Psoas muscle (tissue), 7 donors: ENCODE measurements at regions not wholly inside any gene's neighbourhood (a gene's known extent, or its start where the extent isn't known, plus 50 kb on each side); places are given as distances from the start of the nearest gene placed in this dataset.
A peak's percentile ranks its signal among the peaks of the same experiment; 100 is the strongest.

Source experiments
- ATAC-seq, 4 donors: fragments of 200-7000 bp; cut with Tn5 transposase; one replicate each; pipeline ENCODE4 v1.9.1; 2020; ENCODE audit warnings: moderate library complexity in 3 of 4, mild to moderate bottlenecking in 2 of 4
- DNase-seq, 2 donors: peaks; one replicate each; pipeline ENCODE4 v3.0.0-alpha.2; 2020
- H3K27ac ChIP-seq: fragments of 200-600 bp; one replicate; pipeline ENCODE4 v1.8.0; 2022
- H3K27me3 ChIP-seq, 3 donors: fragments of 200-600 bp in 1 of 3; one replicate each; pipeline versions ENCODE4 v1.6.1 to v1.8.0; 2013 to 2022; ENCODE audit warnings: low read length in 2 of 3, mild to moderate bottlenecking in 2 of 3, moderate library complexity in 1 of 3; ENCODE audit not compliant: insufficient read depth in 3 of 3
- H3K36me3 ChIP-seq, 2 donors: fragments of 200-600 bp in 1 of 2; one replicate each; pipeline versions ENCODE4 v1.6.1 to v1.8.0; 2013 to 2022; ENCODE audit warnings: low read depth in 1 of 2, mild to moderate bottlenecking in 1 of 2, moderate library complexity in 1 of 2; ENCODE audit not compliant: insufficient read depth in 1 of 2
- H3K4me1 ChIP-seq: fragments of 200-600 bp; one replicate; pipeline ENCODE4 v1.8.0; 2022
- H3K4me3 ChIP-seq: fragments of 200-600 bp; one replicate; pipeline ENCODE4 v1.8.0; 2022; ENCODE audit warnings: mild to moderate bottlenecking
- H3K9me3 ChIP-seq: fragments of 200-600 bp; one replicate; pipeline ENCODE4 v1.8.0; 2022
- CTCF ChIP-seq: fragments of 200-600 bp; IDR thresholded peaks from one replicate; pipeline ENCODE4 v1.8.0; 2022; ENCODE audit warnings: antibody characterized with exemption
- WGBS, 3 donors: extraction: QIAGEN DNeasy Blood & Tissue Kit; methylation state at CpG; one replicate each; pipeline versions ENCODE4 v1.1.6 to v1.1.7; 2013; 5-methylcytosine and 5-hydroxymethylcytosine counted together
- intact Hi-C, 2 donors: fragments of 100-400 bp; cut with DNase I; formaldehyde crosslinking; loops; one replicate each; pipeline versions ENCODE4 v1.11.0 to v1.14.2; 2022
- donor health status: healthy with polysubstance abuse.
- donor health status: DM: no; HTN: no; CAD: no; lungs with moderate emphysema.
- donor health status: Bipolar disorder and iron deficiency.
- donor health status: healthy.
- donor health status: DM: yes; HTN: yes; CAD: no.
- donor health status: DM: no; HTN: no; CAD: no.
- donor health status: DM: yes; HTN: yes; CAD: no.

- no peak for TF ChIP-seq CTCF
- intact Hi-C loops, result no loop called here
- Histone ChIP-seq H3K27ac (peak overlapping the region; percentile 73), H3K4me3 (no peak overlapping the region), H3K36me3 (no peaks in the 10 kb centered on the region), H3K9me3 (no peaks in the 10 kb centered on the region), H3K27me3 (no peaks in the 10 kb centered on the region), H3K4me1 (peaks cover 44% of the 10 kb centered on the region)
- DNase-seq, result no peak
- ATAC-seq, result peak; percentile 59 to 81 (median 78)
Measured at GRCh38 chr7:80584778-80585177, 53.7 kb upstream of the CD36 start.

- Histone ChIP-seq H3K9me3 (no peaks in the 10 kb centered on the region), H3K4me3 (no peak overlapping the region), H3K27ac (no peak overlapping the region), H3K4me1 (peaks cover 34% of the 10 kb centered on the region), H3K27me3 (no peaks in the 10 kb centered on the region), H3K36me3 (no peaks in the 10 kb centered on the region)
- intact Hi-C loops, result no loop called here
- 62 to 76% (median 65%) methylated on average over 1 of the region's 1 CpG for WGBS, 3 donors
- DNase-seq (no peak), ATAC-seq (no peak)
- TF ChIP-seq CTCF, result no peak
Measured at GRCh38 chr7:80587538-80587937, 50.9 kb upstream of the CD36 start.

DNA sequence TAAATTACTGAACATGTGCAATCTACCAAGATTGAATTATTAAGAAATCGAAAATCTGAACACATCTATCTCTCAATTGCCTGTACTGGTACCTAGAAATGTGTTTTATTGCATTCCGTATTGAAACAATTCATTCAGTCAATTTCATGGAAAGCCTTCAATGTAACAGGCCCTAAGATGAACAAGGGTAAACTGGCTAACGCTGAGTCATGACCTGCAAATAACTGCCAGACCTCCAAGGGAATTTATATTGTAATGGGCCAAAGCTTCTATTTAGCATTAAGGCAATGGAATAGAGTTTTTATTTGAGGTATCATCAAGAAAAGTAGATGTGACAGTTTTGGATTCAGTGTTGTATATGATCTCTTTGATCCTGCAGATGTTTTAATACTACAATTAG, 49.9 kb upstream of the CD36 start:
- WGBS, 3 donors, result 74 to 77% (median 75%) methylated on average over 3 of the region's 3 CpGs
- peak in 1 of 4 donors; percentile 56 for ATAC-seq

More for the DNA sequence above, 49.9 kb upstream of the CD36 start:
- Histone ChIP-seq H3K4me1 (peaks cover 27% of the 10 kb centered on the region), H3K27me3 (no peaks in the 10 kb centered on the region), H3K36me3 (no peaks in the 10 kb centered on the region), H3K27ac (peak overlapping the region; percentile 1), H3K4me3 (no peak overlapping the region), H3K9me3 (no peaks in the 10 kb centered on the region)
- TF ChIP-seq CTCF, result no peak
- no peak for DNase-seq
- intact Hi-C loops, result no loop called here
